ENCODE measurements at regions not wholly inside any gene's neighbourhood (a gene's known extent, or its start where the extent isn't known, plus 50 kb on each side); places are given as distances from the start of the nearest gene placed in this dataset.
"Not testable (repeated sequence)": the region's sequence is repeated elsewhere in the genome, so short reads cannot be mapped to it uniquely, and the experiment has no call there.

- no peak for DNase-seq (ENCODE audit: low read depth in 3 of 3, low spot score in 2 of 3)
These were observed 50.8 kb upstream of the PRSS1 start for GRCh38 chr7:142698429-142698828.

GRCh38 chr7:142697270-142697669 lies 52.0 kb upstream of the PRSS1 start:
- DNase-seq (ENCODE audit: low read depth in 3 of 3, low spot score in 2 of 3) = no peak

- DNase-seq (ENCODE audit: low read depth in 3 of 3, low spot score in 2 of 3) = no peak
These were observed 52.7 kb upstream of the PRSS1 start for GRCh38 chr7:142696456-142697179.

GRCh38 chr7:142693911-142694310 lies 55.4 kb upstream of the PRSS1 start:
- no peak for DNase-seq (ENCODE audit: low read depth in 3 of 3, low spot score in 2 of 3)

- DNase-seq (ENCODE audit: low read depth in 3 of 3, low spot score in 2 of 3) = no peak
These were observed 58.6 kb upstream of the PRSS1 start for GRCh38 chr7:142690554-142691182.

GRCh38 chr7:142689439-142690120 lies 59.7 kb upstream of the PRSS1 start:
- DNase-seq (ENCODE audit: low read depth in 3 of 3, low spot score in 2 of 3) = no peak

- no peak for DNase-seq (ENCODE audit: low read depth in 3 of 3, low spot score in 2 of 3)
These were observed 63.3 kb upstream of the PRSS1 start for GRCh38 chr7:142685877-142686508.

- no peak for DNase-seq (ENCODE audit: low read depth in 3 of 3, low spot score in 2 of 3)
These were observed 67.8 kb upstream of the PRSS1 start for GRCh38 chr7:142681314-142682092.

GRCh38 chr7:142671506-142671905 lies 77.8 kb upstream of the PRSS1 start:
- DNase-seq (ENCODE audit: low read depth in 3 of 3, low spot score in 2 of 3) = no peak

- DNase-seq (ENCODE audit: low read depth in 3 of 3, low spot score in 2 of 3) = no peak
These were observed 78.8 kb upstream of the PRSS1 start for GRCh38 chr7:142670511-142670910.

GRCh38 chr7:142669074-142669654 lies 80.1 kb upstream of the PRSS1 start:
- no peak for DNase-seq (ENCODE audit: low read depth in 3 of 3, low spot score in 2 of 3)

GRCh38 chr7:142668495-142668894 lies 80.8 kb upstream of the PRSS1 start:
- no peak for DNase-seq (ENCODE audit: low read depth in 3 of 3, low spot score in 2 of 3)

GRCh38 chr7:142657376-142657775 lies 91.9 kb upstream of the PRSS1 start:
- no peak for DNase-seq (ENCODE audit: low read depth in 3 of 3, low spot score in 2 of 3)

GRCh38 chr7:142654398-142654797 lies 94.9 kb upstream of the PRSS1 start:
- DNase-seq (ENCODE audit: low read depth in 3 of 3, low spot score in 2 of 3) = no peak

- DNase-seq (ENCODE audit: low read depth in 3 of 3, low spot score in 2 of 3) = no peak
These were observed 101.5 kb upstream of the PRSS1 start for GRCh38 chr7:142647749-142648148.

- DNase-seq (ENCODE audit: low read depth in 3 of 3, low spot score in 2 of 3) = no peak
These were observed 102.7 kb upstream of the PRSS1 start for GRCh38 chr7:142646386-142647140.

GRCh38 chr7:142645777-142646176 lies 103.5 kb upstream of the PRSS1 start:
- DNase-seq (ENCODE audit: low read depth in 3 of 3, low spot score in 2 of 3) = no peak

- DNase-seq (ENCODE audit: low read depth in 3 of 3, low spot score in 2 of 3) = no peak
These were observed 107.0 kb upstream of the PRSS1 start for GRCh38 chr7:142642316-142642715.

GRCh38 chr7:142641252-142641651 lies 108.0 kb upstream of the PRSS1 start:
- not testable (repeated sequence) for DNase-seq (ENCODE audit: low read depth in 3 of 3, low spot score in 2 of 3)

GRCh38 chr7:142638581-142638980 lies 110.7 kb upstream of the PRSS1 start:
- no peak for DNase-seq (ENCODE audit: low read depth in 3 of 3, low spot score in 2 of 3)
